SKM-1 (cell line): ENCODE measurements at regions not wholly inside any gene's neighbourhood (a gene's known extent, or its start where the extent isn't known, plus 50 kb on each side); places are given as distances from the start of the nearest gene placed in this dataset.

Experiments
- DNase-seq: peaks from one replicate; lab custom pipeline; 2025; ENCODE audit not compliant: unreplicated experiment; lab: John Stamatoyannopoulos, UW

GRCh38 chr2:230640540-230641011 is 72.1 kb upstream of the CAB39 start:
- DNase-seq: no peak

GRCh38 chr2:230642966-230643365 is 69.7 kb upstream of the CAB39 start:
- no peak for DNase-seq

- peak; percentile 92 for DNase-seq
Observed at GRCh38 chr2:230643576-230644291, 68.9 kb upstream of the CAB39 start.

DNA sequence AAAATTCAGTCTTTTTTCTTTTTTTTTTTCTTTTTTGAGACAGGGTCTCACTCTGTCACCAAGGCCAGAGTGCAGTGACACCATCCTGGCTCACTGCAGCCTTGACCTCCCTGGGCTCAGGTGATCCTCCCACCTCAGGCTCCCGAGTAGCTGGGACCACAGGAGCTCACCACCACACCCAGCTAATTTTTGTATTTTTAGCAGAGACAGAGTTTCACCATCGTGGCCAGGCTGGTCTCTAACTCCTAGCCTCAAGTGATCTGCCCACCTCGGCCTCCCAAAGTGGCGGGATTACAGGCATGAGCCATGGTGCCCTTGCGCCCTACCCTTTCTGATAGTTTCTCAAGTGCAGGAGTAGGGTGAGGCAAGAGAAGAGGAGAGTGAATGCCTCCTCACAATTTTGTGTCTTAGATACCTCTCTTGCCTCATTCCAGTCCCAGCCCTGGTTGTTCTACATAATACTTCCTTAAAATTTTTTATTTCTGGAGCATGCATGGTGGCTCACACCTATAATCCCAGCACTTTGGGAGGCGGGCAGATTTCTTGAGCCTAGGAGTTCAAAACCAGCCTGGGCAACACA is 68.2 kb upstream of the CAB39 start:
- peak; percentile 52 for DNase-seq

DNA sequence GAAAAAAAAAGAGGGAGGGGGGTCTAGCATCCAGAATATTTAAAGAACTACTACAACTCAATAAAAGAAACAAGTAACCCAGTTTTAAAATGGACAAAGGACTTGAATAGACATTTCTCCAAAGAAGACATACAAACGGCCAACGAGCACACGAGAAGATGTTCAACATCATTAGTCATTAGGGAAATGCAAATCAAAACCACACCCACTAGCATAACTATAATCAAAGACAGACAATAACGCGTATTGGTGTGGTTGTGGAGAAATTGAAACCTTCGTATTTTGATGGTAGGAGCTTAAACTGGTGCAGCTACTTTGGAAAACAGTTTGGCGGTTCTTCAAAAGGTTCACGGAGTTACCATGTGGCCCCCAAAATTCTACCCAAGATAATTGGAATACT is 64.3 kb upstream of the CAB39 start:
- no peak for DNase-seq

DNA sequence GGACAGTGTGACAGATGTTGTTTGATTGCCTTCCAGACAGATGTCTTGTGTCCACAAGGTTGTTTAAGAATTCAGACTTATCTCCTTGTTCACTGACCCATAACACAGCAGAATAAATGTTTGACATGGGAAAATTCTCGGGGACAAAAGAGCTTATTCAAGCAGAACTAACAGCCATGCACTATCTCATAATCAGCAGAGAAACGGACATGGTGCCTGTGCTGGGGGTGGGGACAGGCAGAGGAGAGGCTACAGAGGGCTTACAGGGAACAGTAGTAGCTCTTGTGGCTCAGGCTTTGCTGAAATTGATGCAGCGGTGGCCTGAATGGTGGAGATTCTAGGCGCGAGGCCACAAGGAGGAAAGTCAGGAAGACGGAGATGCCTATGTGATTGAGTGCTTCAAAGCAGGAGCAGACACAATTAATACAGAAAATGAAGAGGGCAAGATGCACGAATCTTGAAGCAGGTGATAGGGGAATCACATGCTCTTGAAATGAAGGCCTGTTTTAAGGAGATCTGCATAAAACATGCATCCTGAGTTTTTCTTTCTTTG is 62.0 kb upstream of the CAB39 start:
- DNase-seq: no peak

DNA sequence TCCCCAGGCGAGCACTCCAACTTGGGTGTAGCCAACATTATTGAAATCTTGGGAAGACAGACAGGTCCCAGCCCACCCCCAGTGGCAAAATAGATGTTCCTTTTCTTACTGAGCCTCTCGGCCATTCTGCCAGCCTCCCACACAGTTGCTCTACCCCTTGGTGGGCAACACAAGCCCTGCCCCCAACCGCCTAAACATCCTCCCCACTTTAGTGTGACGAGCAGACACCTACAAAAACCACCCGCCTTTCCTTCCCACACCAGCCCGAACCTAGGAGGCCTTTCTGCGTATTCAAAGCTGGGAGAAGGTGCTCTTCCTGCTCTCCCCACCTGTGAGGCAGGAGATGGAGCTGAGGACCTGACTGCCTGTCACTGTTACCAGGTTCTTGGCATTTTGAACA is 58.6 kb upstream of the CAB39 start:
- no peak for DNase-seq

DNA sequence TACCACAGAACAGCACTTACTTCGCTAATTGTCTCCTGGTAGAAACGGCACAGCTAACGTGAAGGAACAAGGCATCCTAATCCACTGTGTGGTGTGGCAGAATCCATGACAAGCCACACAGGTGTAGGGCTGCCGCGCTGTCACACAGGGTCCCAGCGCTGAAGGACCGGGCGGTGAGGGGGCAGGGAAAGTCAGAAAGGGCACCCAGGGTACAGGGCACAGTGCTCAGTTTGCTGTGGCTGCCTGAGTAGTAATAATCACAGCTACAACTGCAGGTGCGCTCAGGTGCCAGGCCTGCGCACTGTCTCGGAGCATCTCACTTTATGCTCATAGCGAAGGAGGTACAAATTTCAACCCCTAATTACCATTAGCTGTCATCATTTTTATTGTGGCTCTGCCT is 55.2 kb upstream of the CAB39 start:
- no peak for DNase-seq

DNA sequence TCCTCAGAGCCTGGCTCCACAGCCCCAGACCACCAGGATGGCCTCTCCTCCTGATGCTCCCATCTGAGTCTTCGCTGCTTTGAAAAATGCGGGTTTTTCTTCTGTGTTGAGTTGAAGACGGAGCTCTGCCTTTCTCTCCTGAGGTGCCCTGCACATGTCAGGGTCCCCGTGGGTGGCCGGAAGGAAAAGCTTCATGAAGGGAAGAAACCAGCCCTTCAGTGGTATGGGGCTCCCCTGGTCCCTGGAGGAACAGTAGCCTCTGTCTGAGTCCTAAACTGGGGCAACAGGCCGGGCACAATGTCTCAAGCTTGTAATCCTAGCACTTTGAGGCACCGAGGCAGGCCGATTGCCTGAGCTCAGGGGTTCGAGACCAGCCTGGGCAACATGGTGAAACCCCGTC is 54.7 kb upstream of the CAB39 start:
- DNase-seq: no peak

DNA sequence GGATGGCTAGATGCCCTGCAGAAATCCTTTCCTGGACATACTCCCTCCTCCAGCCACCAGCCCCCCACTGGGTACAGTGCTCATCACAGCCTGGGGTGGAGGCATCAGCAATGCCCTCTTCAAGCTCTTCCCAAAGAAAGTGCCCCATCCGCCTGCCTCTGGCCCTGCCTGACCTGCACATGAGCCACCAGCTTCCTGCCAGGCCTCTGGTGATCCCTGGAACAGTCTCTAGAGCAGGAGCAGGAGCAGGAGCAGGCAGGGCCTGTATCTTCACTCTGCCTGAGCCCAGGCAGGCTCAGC is 54.1 kb upstream of the CAB39 start:
- no peak for DNase-seq

- no peak for DNase-seq
Observed at GRCh38 chr2:230658877-230659652, 53.6 kb upstream of the CAB39 start.

- DNase-seq: peak; percentile 88
Observed at GRCh38 chr2:230660294-230661060, 52.2 kb upstream of the CAB39 start.

- DNase-seq: no peak
Observed at GRCh38 chr2:230661072-230661957, 51.3 kb upstream of the CAB39 start.
